ENCODE measurements at regions not wholly inside any gene's neighbourhood (a gene's known extent, or its start where the extent isn't known, plus 50 kb on each side); places are given as distances from the start of the nearest gene placed in this dataset.
"Not testable (repeated sequence)": the region's sequence is repeated elsewhere in the genome, so short reads cannot be mapped to it uniquely, and the experiment has no call there.

DNA sequence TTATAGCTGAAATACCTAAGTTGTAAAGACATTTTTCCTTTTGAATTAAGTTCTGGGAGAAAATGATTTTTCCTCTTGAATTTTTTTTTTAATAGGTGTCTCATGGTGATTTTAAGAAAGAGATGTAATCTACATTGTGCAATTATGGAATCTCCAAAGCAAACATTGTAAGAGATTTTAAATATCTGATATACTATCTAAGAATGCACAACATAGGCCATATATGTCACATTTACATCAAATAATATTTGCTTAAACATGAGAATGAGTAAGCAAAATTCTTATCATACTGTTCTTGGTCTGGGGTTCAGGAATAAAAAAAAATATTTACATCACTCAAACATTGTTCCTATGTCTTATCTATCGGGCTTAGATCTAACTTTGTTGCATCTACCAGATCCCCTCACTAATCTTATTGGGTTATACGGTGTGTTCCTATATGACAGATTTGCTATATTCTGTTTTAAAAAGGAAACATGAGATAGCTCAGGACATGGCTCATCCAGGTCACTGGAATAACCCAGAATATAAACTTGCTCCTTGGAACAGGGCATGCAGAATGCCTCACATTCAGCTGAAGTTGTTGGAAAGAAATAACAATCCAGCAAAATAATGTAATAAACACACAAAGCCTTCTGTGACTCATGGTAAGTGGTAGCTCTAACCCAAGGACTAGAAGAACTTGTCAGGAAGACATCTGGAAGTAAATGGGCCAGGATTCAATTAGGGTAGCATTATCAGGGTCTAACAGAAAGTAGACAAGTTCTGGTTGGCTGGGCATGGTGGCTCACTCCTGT, 794.7 kb downstream of the IPMK start:
- no peak for DNase-seq

DNA sequence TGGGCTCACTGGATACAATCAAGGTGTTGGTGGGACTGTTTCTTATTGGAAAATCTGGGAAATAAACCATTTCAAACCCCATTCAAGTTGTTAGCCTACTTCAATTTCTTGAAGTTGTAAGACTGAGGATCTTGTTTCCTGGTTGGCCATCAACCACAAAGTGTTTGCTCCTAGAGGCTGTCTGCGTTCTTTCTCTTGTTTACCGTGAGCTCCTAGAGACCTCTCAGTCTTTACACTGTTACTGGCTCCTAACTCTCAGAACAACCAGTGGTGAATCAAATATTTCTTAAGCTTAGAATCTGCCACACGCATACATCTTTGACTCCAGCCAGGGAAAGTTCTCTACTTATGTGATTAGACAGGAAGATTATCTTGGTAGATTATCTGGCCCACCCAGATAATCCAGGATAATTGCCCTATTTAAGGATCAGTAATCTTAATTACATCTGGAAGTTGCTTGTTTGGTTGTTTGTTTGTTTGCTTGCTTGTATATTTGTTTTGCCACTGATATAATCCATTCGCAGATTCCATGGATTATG, 798.7 kb downstream of the IPMK start:
- DNase-seq, result no peak

DNA sequence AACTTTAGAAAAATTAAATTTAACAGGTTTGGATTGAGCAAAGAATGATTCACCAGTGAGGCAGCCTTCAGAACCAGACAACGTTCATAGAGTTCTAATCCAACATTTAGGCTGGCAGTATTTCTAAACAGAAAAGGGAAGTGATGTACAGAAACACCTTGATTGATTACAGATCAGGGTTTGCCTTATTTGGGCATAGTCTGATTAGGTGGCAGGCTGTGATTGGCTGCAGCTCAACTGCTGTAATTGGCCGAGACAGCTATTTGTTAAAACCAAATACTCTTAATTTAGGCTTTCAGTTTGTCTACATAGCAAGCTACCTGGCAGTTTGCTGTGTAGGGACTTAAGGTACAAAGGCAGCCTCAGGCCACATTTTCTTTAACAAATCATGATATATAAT, 802.5 kb downstream of the IPMK start:
- no peak for DNase-seq

DNA sequence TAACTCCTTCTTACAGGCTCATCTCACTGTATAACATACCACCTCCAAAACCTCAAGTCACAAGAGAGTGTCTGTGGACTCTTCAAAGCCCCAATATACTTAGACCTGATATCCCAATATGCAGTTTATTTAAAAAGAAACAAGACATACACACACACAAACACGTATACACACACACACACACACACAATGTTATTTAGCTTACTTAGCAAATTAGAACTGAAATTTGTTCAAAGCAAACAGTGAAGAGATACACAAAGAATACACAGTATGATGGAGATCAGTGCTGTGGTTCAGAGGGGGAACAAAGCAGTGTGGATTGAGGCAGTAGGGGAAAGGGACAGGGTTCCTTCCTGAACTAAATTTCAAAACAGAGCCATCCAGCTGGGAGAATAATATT, 807.2 kb downstream of the IPMK start:
- no peak for DNase-seq

DNA sequence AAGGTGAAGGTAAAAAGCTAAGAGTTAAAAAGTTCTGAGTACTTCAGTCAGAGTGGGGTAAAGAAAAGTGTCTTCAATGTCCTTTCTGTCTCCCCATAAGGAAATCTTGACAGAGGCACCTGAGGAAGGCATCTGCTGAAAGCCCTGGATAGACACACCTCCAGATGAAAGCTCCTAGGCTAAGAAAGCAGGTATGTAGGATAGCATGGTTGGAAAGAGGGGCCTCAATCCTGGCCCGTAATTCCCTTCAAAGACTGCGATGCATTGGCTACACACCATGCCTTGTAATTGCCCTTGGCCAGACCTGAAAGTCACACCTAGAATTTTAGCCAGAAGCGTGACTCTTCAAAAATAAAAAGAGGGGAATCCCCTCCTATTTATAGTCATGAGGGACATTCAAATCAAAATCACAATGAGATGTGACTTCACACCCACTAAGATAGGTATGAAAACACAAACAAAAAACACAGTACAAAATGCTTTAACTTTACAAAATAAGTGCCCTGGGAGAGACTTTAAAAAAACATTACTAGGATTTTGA, 809.7 kb downstream of the IPMK start:
- no peak for DNase-seq

DNA sequence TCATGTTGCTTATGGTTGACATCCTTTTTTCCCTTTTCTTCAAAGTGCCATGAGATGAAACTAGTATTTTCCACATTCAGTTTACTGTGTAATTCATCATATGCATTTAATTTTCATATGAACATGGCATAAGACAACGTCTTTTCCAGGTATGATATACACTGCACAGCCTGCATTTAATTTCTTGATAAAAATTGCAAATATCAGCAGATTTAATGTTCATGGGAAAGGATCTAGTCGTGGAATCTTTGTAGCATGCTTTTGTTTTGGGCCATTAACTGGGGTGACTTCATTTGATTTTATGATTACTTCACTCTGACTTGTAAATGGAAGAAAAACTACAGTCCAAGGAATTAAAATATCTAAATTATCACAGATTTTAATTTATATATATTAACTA, 837.3 kb downstream of the IPMK start:
- no peak for DNase-seq

DNA sequence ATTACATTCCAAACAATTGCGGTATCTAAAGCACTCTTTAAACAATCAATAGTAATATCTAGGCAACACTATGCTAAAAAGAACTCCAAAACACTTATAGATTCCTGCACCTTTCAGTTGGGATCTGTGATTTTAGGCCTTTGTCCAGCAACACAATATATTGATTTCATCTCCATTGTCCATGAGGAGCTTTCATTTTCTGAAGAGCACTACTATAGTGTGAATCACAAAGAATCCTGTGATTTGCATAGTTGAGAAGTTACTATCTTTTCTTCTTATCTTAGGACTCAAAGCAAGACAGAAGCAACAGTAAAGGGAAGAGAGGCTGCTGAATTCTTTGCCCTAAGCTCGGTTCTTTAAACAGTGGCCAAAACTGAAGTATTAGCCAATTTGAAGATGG, 846.8 kb downstream of the IPMK start:
- no peak for DNase-seq

DNA sequence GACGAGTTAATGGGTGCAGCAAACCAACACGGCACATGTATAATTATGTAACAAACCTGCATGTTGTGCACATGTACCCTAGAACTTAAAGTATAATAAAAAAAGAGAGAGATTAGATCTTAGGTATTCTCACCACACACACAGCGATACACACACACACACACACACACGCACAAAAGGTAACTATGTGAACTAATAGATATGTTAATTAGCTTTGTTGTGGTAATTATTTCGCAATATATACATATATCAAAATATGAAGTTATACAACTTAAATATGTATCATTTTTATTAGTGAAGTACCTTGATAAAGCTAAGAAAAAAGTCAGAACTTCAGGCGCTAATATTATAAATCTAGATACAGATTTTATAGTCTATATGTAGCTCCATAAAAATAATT, 849.2 kb downstream of the IPMK start:
- no peak for DNase-seq

DNA sequence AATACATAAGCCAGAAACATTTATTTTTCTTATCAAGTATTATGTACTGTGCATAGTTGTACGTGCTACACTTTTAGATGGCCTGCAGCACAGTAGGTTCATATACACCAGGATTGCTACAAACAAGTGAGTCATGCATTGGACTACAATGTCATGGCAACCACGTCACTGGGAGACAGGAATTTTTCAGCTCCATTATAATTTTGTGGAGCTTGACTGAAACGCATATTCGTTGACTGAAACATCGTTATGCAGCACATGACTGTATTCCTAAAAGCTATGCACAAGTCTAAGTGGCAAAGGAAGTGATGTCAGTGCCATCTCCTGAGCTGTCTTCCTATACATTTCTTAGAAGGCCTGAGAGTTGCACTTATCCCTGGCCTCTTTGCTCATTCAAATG, 871.8 kb downstream of the IPMK start:
- no peak for DNase-seq

DNA sequence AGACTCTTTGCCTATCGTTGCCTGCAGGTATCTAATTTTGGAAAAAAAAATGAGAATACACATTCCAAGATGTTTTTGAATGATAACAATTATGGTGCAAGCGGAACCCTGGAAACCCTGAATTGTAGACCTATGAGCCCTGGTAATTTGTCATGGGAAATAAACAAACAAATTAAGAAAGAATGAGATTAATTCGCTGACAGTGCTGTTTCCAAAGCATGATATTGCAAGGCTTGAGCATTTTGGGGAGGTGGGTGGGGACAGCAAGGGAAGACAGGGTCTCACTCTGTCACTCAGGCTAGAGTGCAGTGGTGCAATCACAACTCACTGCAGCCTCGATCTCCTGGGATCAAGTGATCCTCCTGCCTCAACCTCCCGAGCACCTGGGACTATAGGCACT, 900.3 kb downstream of the IPMK start:
- DNase-seq, result no peak

DNA sequence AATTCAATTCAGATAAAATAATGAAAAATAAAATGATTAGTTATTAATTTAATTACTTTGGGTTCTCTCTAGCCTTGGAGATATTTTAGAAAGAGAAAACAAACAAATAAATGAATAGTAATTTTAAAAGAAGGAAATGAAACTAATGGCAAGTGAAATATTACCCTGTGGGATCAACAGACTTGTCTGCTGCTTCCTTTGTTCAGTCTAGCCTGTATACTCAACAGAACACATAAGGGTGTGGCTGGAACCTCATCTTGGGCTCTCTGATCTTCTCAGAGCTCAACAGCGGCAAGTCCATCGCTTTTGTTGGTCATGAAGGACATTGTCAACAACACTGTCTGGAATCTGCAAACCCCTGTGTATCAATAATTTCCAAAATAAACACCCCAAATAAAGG, 904.9 kb downstream of the IPMK start:
- DNase-seq, result no peak

DNA sequence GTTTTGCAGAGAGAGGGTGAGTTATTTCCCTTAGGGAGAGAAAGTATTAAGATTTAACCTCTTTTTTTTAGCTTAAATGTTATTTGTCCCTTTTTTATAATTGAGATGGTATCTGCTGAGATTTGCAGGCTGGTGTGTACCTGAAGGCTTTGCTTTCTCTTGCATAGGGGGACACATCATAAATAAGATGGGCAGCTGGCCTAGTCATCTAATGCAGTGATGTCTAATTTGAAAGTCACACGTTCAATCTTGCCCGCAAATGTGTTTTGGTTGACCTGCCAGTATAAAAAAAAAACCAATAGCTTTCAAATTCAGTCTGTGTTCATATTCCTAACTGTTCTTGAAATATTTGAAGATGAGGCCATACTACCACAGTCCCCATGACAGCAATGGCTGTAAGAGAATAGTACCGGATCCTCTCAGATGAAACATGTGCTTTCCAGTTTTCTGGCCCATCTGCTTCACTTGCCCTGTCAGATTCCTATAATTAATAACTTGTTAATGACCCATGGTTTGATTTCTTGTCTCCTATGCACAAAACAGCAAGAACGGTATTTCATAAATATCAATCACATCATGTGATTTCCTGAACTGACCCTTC, 914.2 kb downstream of the IPMK start:
- DNase-seq, result no peak

DNA sequence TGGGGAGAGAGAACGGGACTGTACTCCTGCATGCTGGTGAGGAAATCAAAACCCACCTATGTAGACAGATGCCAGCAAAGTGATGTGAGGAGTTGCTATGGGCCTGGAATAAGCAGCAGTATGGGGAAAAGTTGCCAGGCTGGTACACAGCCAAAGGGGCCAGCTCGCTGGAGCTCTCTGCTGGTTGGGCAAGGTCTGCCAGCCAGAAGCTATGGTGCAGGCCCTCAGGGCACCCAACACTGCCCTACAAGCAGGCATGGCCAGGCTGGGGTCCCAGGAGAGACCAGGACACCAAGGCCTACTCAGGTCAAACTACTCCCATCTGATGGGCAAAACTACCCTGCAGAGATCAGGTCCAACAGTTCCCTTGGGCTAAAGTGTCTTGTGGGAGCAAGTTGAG, 916.6 kb downstream of the IPMK start:
- no peak for DNase-seq

DNA sequence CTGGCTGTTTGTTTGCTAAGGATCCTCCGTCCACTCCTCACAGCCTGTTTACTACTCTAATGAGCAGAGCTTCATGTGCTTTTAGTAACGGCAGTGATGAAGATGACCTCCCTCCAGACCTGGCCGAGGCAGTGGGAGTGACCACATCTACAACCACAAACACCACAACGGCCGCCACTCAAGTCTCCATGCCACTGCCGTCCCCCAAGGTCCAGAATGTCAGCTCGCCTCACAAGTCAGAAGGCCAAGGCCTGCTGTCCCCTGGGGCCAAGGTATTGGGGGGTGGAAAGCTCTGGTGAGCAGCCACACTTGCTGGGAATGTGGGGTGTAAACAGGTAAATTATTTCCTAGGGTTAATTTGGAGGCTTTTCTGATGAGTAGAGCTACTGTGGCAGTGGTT, 926.4 kb downstream of the IPMK start:
- no peak for DNase-seq

DNA sequence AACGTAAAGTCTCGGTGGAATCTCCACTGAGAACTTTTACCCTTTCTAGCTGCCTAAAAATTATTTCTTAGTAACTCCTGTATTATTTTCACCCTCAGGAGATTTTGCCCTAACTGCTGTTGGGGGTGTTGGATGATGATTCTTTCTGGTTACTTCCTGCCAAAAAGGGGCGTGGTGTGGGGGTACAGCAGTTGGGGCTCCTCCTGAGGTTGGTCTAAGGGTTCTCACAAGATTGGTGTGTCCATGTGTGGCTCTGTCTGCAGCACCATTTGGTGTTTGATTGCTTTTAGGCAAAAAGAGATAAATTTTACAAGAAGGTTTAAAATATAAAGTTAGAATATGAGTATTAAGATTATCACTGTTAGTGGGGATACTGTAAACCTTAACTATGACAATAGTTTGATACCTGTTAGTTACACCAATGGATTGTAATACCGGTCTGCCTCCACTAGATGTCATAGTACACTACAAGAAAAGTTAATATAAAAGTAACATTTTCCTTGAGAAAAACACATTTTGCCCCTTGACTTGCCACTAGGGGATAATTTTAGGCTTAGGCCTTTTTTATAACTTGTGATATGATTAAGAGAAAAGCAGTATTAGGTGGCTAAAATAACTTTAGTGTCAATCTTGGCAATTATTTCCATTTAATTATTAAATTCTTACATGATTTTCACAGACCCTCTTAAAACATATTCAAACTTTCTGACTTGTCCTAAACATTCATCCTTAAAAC, 928.7 kb downstream of the IPMK start:
- no peak for DNase-seq

DNA sequence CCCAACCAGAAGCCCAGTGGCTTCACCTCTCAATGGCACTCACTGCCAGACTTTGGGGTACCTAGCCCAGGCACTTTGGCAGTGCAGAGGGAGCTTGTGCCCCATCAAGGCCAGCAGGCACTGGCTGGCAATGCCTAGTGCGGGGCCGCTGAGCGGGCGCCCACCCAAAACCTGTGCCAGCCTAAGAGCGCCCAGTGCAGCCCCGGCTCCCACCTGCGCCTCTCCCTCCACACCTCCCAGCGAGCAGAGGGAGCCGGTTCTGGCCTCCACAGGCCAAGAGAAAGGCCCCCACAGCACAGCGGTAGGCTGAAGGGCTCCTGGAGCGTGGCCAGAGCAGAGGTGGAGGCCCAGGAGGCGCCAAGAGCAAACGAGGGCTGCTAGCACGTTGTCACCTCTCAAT, 930.8 kb downstream of the IPMK start:
- DNase-seq, result no peak

DNA sequence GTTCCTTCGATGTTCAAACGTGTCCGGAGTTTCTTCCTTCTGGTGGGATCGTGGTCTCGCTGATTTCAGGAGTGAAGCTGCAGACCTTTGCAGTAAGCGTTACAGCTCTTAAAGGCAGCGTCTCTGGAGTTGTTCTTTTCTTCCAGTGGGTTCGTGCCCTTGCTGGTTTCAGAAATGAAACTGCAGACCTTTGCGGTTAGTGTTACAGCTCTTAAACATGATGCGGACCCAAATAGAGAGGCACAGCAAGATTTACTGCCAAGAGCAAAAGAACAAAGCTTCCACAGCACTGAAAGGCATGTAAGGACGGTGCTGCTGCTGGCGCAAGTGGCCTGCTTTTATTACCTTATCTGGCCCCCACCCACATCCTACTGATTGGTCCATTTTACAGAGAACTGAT, 931.4 kb downstream of the IPMK start:
- no peak for DNase-seq

DNA sequence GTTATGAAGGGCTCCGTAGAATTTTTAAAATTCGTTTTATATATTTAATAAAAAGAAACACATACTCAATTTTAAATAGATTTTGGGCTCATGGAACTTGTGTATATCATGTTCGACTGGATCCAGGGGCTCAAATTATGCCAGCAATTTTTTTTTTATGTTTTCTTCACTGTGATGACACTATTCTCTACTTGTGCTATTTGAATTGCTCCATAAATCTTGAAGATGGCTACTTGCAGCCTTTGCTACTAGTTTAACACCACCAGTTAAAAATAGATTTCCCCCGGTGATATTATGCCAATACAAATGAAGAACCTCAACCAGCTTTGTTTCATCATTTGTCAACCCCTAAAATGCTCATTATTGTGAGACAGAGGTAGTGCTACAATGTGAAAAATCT, 933.2 kb downstream of the IPMK start:
- no peak for DNase-seq

DNA sequence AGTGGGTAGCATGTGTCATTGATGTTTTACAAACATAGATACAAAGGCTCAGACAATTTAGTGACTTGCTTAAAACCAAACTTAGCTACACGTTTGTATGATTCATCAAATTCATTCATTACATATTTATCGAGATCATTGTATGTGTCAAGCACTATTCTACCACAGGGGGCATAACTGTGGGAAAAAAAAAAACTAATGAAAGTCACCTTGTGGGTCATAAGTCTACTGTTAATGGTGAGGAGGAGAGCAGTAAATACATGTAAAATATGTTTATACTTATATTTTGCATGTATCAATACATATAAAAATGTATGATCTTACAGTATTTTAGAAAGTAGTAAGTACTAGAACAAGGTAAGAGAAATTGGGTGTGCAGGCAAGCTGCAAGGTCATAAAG, 933.8 kb downstream of the IPMK start:
- no peak for DNase-seq

DNA sequence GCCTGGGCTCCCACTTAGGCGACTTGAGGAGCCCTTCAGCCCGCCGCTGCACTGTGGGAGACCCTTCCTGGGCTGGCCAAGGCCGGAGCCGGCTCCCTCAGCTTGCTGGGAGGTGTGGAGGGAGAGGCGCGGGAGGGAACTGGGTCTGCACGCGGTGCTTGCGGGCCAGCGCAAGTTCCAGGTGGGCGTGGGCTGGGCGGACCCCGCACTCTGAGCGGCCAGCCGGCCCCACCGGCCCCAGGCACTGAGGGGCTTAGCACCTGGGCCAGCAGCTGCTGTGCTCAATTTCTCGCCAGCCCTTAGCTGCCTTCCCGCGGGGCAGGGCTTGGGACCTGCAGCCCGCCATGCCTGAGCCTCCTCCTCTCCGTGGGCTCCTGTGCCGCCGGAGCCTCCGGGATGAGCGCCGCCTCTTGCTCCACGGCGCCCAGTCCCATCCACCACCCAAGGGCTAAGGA, 946.3 kb downstream of the IPMK start:
- not testable (repeated sequence) for DNase-seq

DNA sequence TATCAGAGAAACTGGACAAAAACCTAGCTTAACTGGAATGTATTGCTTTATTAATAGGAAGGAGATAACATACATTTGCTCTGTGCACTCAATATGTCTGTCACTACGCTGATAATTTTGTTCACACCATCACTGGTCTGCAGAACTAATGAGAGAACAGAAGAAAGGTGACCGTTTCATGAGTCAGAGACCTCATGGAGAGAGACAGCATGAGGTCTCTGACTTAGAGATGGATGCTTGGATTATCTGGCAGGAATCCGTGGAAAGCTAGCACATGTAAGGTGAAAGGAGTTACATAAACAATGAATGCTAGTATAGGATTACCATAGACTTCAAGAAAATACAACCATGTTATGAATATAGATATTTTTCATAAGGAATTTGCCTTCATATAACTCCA, 947.3 kb downstream of the IPMK start:
- DNase-seq, result no peak

DNA sequence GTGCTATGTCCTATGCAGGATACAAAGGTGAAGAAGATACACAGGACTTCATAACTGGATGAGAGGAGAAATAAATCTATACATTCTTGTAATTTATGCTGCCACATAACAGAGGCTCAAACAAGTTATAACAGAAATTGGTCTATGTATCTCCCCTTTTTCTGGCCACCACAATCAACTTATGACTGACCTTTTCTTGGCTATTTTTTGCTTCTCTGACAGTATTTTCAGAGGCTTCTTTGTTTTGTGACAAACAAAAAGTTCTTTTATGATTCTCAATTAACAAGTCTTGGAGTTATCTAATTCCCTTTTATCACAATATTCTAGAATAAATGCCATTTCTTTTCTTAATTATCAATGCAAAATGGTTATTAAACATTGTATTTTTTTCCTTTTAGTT, 953.0 kb upstream of the ZWINT start:
- no peak for DNase-seq

DNA sequence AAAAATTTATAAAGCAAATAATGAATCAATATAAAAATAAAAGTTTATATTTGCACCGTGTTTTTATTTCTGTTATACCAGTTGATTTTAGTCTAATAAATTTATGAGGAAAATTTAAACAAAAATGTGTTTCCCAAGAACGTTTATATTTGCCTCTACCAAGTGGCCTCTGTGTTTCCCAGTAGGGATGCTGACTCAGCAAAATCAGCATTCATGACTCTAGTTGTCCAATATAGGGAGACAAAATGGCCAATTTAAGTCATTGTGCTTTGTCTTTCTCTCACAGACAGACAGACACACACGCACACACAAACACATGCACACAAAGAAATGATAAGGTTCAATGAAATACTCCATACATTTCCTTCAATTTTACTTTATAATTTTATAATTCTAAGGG, 942.5 kb upstream of the ZWINT start:
- DNase-seq, result no peak

DNA sequence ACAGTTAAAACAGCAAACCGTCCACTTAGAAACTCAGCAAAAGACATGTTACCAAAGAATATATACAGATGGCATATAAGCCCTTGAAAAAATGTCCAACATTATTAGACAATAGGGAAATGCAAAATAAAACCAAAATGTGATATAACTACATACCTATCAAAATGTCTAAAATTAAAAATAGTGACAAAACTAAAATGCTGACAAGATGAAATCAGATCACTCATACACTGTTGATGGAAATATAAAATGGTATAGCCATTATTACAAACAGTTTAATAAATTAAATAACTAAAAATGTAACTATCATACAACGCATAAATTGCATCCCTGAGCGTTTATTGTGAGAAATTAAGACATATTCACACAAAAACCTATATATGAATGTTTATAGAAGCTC, 939.7 kb upstream of the ZWINT start:
- no peak for DNase-seq

Measured in stimulated activated CD8-positive, alpha-beta memory T cell treated with anti-CD3 and anti-CD28 coated beads, Interleukin-4, amount 100 ng/mL, for 48 hours (primary cell).